NOMO-1 treated with DMSO at 0.1 percent for 48 hours (cell line): ENCODE measurements at regions not wholly inside any gene's neighbourhood (a gene's known extent, or its start where the extent isn't known, plus 50 kb on each side); places are given as distances from the start of the nearest gene placed in this dataset.
"Not testable (repeated sequence)": the region's sequence is repeated elsewhere in the genome, so short reads cannot be mapped to it uniquely, and the experiment has no call there.

Experiments
- DNase-seq: peaks from one replicate; lab custom pipeline; 2025; ENCODE audit not compliant: unreplicated experiment; lab: John Stamatoyannopoulos, UW

GRCh38 chr13:57899096-57899495 lies 267.6 kb downstream of the PCDH17 start:
- no peak for DNase-seq

DNA sequence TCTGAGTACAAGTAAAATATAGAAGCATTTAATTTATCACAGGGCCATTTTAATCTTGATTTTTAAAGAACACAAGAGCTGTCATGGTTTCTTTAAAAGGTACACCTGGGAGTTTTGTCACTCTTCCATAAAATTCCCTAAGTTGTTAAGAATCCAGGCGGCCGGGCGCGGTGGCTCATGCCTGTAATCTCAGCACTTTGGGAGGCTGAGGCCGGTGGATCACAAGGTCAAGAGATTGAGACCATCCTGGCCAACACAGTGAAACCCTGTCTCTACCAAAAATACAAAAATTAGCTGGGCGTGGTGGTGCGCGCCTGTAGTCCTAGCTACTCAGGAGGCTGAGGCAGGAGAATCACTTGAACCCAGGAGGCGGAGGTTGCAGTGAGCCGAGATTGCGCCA lies 278.3 kb downstream of the PCDH17 start:
- not testable (repeated sequence) for DNase-seq

DNA sequence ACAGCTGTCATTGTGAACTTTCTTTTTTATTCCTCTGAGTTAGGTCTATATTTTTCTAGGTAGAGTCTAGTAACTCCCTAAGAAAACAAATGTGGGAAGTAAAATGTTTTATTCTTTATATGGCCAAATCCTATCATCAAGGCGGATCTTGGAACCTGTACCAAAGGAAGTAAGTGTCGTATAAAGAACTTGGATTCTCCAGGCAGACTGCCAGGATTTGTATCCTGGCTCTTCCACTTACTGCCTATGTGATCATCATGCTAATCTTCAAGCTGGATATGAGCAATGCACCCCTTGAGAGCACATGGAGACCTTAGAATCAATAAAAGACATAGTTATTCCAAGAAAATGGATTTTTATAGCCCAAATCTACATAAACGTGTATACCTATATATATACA lies 286.5 kb downstream of the PCDH17 start:
- no peak for DNase-seq

- DNase-seq = no peak
Measured at GRCh38 chr13:57918913-57919312, 287.4 kb downstream of the PCDH17 start.

DNA sequence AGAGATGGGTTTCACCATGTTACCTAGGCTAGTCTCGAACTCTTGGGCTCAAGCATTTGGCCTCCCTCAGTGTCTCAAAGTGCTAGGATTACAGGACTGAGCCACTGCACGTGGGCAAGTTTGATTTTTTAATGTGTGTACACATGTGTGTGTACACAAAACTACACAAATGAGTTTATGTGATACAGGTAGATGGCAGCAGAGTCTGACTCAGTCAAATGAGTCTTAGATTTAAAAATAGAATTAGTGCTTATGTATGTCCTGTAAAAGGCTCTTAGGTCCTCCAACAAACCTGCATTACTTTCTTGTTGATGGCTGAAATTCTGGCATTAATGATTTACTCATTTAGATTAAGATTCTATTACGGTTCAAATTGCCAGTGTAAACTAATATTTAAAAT lies 293.7 kb downstream of the PCDH17 start:
- no peak for DNase-seq

- DNase-seq = no peak
Measured at GRCh38 chr13:57925751-57926150, 294.2 kb downstream of the PCDH17 start.

DNA sequence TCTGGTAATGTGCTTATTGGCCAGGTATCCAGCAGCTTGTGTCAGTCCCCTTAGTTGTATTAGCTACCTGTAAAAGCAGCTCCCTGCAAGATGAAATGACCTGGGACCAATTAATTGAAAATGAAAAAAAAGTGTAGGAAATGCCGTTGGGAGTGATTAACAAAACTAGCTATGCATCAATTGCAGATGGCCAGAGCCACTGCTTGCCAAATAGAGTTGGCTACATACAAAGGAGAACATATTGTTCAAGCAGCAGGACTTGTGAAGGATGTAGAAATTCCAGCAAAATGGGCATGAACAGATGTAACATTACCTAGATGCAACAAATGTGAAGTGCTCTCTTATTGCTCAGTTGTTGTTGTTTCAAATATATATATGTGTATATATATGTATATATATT lies 300.5 kb downstream of the PCDH17 start:
- DNase-seq = no peak

- no peak for DNase-seq
Measured at GRCh38 chr13:57933606-57934005, 302.1 kb downstream of the PCDH17 start.

GRCh38 chr13:57935965-57936364 lies 304.4 kb downstream of the PCDH17 start:
- no peak for DNase-seq

GRCh38 chr13:57946361-57946760 lies 314.8 kb downstream of the PCDH17 start:
- DNase-seq = no peak

DNA sequence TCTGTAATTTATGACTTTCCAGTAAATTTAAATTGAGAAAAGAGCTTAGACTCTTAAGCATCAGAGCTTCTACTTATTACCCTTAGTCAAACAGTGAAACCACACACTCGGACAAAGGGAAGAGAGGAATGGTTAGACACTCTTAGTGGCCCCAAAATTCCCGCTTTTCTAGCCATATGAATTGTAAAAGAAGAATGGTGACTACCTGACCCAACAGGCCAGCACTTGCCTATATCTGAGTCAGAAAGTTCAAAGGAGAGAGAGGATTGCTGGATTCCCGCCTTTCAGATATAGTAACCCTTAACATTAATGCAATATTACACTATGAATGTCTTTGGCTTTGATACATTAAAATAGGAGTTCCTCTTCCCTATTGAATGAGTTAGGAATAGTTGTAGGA lies 317.3 kb downstream of the PCDH17 start:
- DNase-seq = no peak

DNA sequence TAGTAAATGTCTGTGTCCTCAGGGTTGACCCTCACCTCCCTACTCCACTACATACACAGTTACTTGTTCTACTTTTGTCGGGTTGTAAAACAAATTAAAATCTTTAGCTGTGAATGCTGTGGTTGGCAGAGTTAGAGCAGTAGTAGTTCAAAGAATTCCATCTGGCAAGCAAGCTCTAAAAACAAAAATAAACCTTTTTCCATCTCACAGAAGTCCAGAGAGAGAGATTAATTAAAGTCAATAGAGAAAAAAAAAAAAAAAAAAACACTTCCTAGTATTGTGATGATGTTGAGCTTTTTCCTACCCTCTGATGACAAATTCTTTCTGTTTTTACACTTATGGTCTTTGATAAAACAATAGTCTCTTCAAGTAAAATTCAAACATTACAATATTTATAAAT lies 338.4 kb downstream of the PCDH17 start:
- no peak for DNase-seq

DNA sequence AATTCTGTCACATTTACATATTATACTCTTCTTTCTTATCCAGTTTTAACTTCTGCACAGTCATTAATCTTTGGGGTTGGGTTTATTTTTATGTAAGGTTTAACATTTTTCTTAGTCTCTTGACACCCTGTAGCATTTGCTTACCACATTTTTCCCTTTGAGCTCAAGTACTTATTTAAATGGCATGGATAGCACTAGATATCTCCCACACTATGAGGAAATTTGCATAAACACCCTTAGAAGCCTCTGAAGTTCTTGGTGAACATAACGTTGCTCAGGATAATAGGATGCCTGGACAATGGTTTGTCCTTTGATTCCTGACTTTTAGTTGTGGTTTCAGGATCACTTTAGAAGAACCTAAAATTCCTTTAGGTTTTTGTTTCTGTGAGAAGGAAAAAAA lies 338.9 kb downstream of the PCDH17 start:
- DNase-seq = no peak

- no peak for DNase-seq
Measured at GRCh38 chr13:57982782-57983181, 351.2 kb downstream of the PCDH17 start.

- no peak for DNase-seq
Measured at GRCh38 chr13:57988276-57988675, 356.7 kb downstream of the PCDH17 start.

GRCh38 chr13:57991041-57991440 lies 359.5 kb downstream of the PCDH17 start:
- no peak for DNase-seq

DNA sequence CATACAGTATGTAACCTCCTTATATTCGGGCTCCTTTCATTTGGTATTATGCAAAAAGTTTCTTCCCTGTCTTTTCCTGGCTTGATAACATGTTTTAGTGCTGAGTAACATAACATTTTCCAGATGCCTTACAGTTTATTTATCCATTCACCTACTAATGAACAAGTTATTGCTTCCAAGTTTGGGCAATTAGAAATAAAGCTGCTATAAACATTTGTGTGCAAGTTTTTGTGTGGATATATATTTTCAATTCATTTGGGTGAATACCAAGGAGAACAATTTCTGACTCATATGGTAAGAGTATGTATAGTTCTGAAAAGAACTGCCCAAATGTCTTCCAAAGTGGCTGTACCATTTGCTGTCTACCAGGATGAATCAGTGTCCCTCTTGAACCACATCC lies 360.9 kb downstream of the PCDH17 start:
- no peak for DNase-seq

DNA sequence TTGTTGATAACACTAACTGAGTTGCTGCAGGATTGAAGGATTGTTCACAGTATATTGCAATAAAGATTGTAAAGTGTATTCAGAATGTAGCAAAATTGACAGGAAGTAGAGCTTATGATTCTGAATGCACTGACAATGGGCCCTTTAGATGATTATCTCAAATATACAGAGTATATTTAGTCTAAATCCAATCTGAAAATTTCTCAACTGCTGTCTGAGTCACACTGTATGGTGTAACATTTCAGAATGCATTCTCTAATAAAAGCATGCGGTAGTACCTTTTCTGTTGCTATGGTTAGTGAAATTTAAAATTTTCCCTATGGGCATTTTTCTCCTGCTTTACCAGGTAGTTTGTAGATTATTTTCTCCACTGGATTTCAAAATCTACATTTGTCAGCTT lies 365.2 kb downstream of the PCDH17 start:
- DNase-seq = no peak

DNA sequence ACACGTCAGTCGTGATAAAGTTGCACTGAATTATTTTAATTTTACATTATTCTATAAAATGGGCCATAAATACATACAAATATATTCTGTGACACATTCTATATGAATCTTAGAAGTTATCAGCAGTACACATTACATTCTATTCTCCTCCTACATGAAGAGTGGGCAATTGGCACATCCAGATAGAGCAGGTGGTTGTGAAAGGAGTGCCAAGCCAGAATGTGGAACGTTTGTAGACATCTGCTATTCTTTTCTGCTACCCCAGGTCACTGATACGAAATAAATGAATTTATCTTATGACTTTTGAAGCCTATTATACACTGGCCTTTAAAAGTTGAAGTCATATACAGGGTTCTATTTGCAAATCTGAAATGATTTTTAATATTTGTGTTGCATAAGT lies 373.2 kb downstream of the PCDH17 start:
- no peak for DNase-seq

DNA sequence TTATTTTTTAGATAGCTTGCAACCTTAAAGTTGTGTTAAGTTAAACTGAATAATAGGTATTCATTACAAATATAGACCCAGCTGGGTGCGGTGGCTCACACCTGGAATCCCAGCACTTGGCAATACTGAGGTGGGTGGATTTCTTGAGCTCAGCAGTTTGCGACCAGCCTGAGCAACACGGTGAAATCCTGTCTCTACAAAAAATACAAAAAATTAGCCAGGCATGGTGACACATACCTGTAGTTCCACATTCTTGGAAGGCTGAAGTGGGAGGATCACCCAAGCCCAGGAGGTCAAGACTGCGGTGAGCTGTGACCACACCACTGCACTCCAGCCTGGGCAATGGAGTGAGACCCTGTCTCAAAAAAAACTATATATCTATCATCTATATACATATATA lies 386.5 kb downstream of the PCDH17 start:
- no peak for DNase-seq

DNA sequence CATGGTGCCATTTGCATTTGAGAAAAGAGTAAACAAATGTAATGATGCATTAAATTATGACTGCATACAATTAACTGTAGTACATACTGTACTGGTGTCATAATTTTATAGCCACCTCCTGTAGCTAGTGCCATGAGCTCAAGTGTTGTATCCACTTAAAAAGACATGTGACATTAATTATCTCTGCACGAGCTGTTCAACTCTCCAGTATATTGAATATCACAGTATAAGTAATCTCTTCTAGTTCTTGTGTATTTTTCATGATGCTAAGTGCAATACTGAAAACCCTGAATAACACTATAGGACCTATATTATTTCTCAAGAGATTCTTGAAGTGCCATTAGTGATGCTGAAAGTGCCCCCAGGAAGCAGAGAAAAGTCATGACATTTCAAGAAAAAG lies 387.3 kb downstream of the PCDH17 start:
- DNase-seq = no peak

DNA sequence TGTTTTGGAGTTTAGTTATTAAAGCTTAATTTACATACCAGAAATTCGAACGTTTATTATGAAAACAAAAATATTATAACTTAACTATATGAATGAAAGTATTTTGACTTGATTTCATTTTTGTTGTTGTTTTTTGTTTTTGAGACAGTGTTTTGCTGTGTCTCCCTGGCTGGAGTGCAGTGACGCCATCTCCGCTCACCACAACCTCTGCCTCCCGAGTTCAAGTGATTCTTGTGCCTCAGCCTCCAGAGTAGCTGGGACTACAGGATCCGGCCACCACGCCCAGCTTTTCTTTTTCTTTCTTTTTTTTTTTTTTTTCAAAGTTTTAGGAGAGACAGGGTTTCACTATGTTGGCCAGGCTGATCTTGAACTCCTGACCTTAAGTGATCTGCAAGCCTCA lies 392.6 kb downstream of the PCDH17 start:
- DNase-seq = no peak

- DNase-seq = no peak
Measured at GRCh38 chr13:58025821-58026220, 394.3 kb downstream of the PCDH17 start.
